AG04450 (cell line): ENCODE measurements at regions not wholly inside any gene's neighbourhood (a gene's known extent, or its start where the extent isn't known, plus 50 kb on each side); places are given as distances from the start of the nearest gene placed in this dataset.
"Not testable (repeated sequence)": the region's sequence is repeated elsewhere in the genome, so short reads cannot be mapped to it uniquely, and the experiment has no call there.

Experiments
- CTCF ChIA-PET: fragments of 300-600, 350-600 bp; formaldehyde crosslinking; extraction: SDS; loops from one replicate; lab custom pipeline; 2022; ENCODE audit warnings: antibody characterized with exemption, inconsistent platforms; lab: Charles Lee
- POLR2A ChIA-PET: fragments of 350-600 bp; formaldehyde crosslinking; extraction: SDS; loops from one replicate; lab custom pipeline; 2021; ENCODE audit warnings: antibody characterized with exemption, inconsistent platforms; lab: Yijun Ruan, JAX
- DNase-seq: peaks from one replicate; pipeline ENCODE4 v3.0.0-alpha.2; 2011; ENCODE audit warnings: low read depth, low spot score
- H3K27ac ChIP-seq: one replicate; pipeline ENCODE4 v1.5.1; 2012; ENCODE audit warnings: low read depth, low read length, control low read depth
- H3K27me3 ChIP-seq: one replicate; pipeline ENCODE4 v1.6.0; 2012; ENCODE audit warnings: low read length; ENCODE audit not compliant: control insufficient read depth, insufficient read depth
- H3K4me3 ChIP-seq: 2 replicates; pipeline ENCODE4 v1.5.1; 2011; ENCODE audit warnings: mild to moderate bottlenecking, low read depth, low read length, control low read depth
- H3K9me3 ChIP-seq: 2 replicates; pipeline ENCODE4 v1.5.1; 2012; ENCODE audit warnings: low read length; ENCODE audit not compliant: control insufficient read depth, insufficient read depth
- CTCF ChIP-seq: IDR thresholded peaks from 2 replicates; pipeline ENCODE4 v1.5.1; 2011; ENCODE audit warnings: low read depth, low read length, control low read depth, inconsistent platforms

GRCh38 chr11:93907901-93908300 lies 57.5 kb upstream of the VSTM5 start:
- no peaks in the 10 kb centered on the region for H3K27me3 ChIP-seq

GRCh38 chr11:93908689-93909088 lies 58.3 kb upstream of the VSTM5 start:
- no peak for TF ChIP-seq CTCF
- POLR2A ChIA-PET = interaction anchor here (0.7 to 0.9 kb wide), 2 partner anchors 219 to 292 kb away, joined by 3 read pairs; partner anchors contain the start of gene PANX1
- Histone ChIP-seq H3K4me3 (no peak overlapping the region), H3K27ac (peak overlapping the region; percentile 84), H3K9me3 (no peaks in the 10 kb centered on the region), H3K27me3 (no peaks in the 10 kb centered on the region)
- DNase-seq = peak; percentile 78
- CTCF ChIA-PET = interaction anchor here (2.1 to 3.6 kb wide), 3 partner anchors 13 to 596 kb away, joined by 9 to 29 read pairs (median 18); no protein-coding TSS in a partner anchor

More at GRCh38 chr11:93907901-93908300, 57.5 kb upstream of the VSTM5 start:
- POLR2A ChIA-PET = no interaction called here
- CTCF ChIA-PET = interaction anchor here (3.6 kb wide), 1 partner anchor 12 kb away, joined by 18 read pairs; no protein-coding TSS in a partner anchor
- no peaks in the 10 kb centered on the region for H3K9me3 ChIP-seq
- no peak for TF ChIP-seq CTCF
- DNase-seq = no peak
- peak overlapping the region; percentile 84 for H3K27ac ChIP-seq
- no peak overlapping the region for H3K4me3 ChIP-seq

- ChIA-PET CTCF (interaction anchor here (0.5 to 4.9 kb wide), 2 partner anchors 22 to 409 kb away, joined by 3 to 29 read pairs; no protein-coding TSS in a partner anchor), POLR2A (no interaction called here)
- TF ChIP-seq CTCF = no peak
- Histone ChIP-seq H3K27ac (no peak overlapping the region), H3K4me3 (no peak overlapping the region), H3K9me3 (no peaks in the 10 kb centered on the region), H3K27me3 (no peaks in the 10 kb centered on the region)
- no peak for DNase-seq
Measured at GRCh38 chr11:93917673-93918072, 67.3 kb upstream of the VSTM5 start.

GRCh38 chr11:93921695-93922468 lies 71.5 kb upstream of the VSTM5 start:
- ChIA-PET POLR2A (no interaction called here), CTCF (interaction anchor here (0.6 to 5.5 kb wide), 47 partner anchors 8 to 585 kb away, joined by 3 to 36 read pairs (median 4); no protein-coding TSS in a partner anchor)
- H3K4me3 ChIP-seq = no peak overlapping the region
- peak; percentile 21 for DNase-seq
- no peaks in the 10 kb centered on the region for H3K27me3 ChIP-seq
- TF ChIP-seq CTCF = peak; percentile 88
- H3K27ac ChIP-seq = no peak overlapping the region
- H3K9me3 ChIP-seq = no peaks in the 10 kb centered on the region

GRCh38 chr11:93922830-93923229 lies 72.4 kb upstream of the VSTM5 start:
- Histone ChIP-seq H3K27ac (no peak overlapping the region), H3K9me3 (no peaks in the 10 kb centered on the region), H3K27me3 (no peaks in the 10 kb centered on the region), H3K4me3 (no peak overlapping the region)
- ChIA-PET CTCF (interaction anchor here (0.7 to 5.5 kb wide), 9 partner anchors 9 to 582 kb away, joined by 3 to 36 read pairs (median 12); no protein-coding TSS in a partner anchor), POLR2A (no interaction called here)
- no peak for DNase-seq
- no peak for TF ChIP-seq CTCF

- CTCF ChIA-PET = interaction anchor here (0.9 to 1.8 kb wide), 2 partner anchors 28 to 31 kb away, joined by 3 read pairs; no protein-coding TSS in a partner anchor
Measured at GRCh38 chr11:93926099-93926498, 75.7 kb upstream of the VSTM5 start.

More at GRCh38 chr11:93926099-93926498, 75.7 kb upstream of the VSTM5 start:
- H3K27me3 ChIP-seq, DNase-seq, H3K4me3 ChIP-seq, H3K27ac ChIP-seq, H3K9me3 ChIP-seq, POLR2A ChIA-PET: not testable (repeated sequence)
